COLO668 (cell line): ENCODE measurements at regions not wholly inside any gene's neighbourhood (a gene's known extent, or its start where the extent isn't known, plus 50 kb on each side); places are given as distances from the start of the nearest gene placed in this dataset.
"Not testable (repeated sequence)": the region's sequence is repeated elsewhere in the genome, so short reads cannot be mapped to it uniquely, and the experiment has no call there.

ENCODE experiments used
- DNase-seq: peaks from one replicate; lab custom pipeline; 2025; ENCODE audit not compliant: unreplicated experiment; lab: John Stamatoyannopoulos, UW

DNA sequence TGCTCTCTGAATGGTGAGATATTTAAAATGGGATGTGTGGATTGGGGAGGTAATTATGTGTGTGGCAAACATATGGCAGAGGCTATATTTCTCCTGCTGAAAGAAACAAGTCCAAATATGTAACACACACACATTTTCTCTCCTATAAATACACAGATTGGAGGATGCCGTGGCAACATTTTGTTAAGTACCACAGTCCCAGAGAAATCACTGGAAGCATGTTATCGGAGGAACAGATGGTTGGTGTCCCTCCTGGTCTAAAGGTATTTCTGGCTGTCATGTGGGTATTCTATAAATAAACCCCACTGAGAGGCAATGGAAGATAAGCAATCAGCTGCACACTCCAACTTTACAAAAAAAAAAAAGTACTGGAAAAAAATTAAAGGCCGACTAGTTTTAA is 528.3 kb upstream of the BOD1L1 start:
- DNase-seq = no peak

DNA sequence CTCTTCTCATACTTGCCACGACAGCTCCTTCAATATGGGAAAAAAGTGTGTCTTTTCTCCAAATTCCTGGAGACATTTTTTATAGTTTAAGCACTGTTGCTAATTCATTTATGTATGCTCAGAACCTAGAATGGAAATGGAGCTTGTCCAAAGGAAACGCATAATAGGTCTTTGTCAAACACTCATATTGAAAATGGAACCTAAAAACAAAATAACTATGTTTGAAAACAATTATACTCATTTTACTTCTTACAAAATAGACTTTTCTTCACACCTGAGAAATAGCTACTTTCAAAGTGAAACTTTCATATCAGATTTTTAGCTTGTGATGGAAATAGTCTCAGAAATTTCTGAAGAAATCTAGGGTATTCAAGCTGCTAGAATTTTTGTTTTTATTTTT is 529.7 kb upstream of the BOD1L1 start:
- DNase-seq = no peak

DNA sequence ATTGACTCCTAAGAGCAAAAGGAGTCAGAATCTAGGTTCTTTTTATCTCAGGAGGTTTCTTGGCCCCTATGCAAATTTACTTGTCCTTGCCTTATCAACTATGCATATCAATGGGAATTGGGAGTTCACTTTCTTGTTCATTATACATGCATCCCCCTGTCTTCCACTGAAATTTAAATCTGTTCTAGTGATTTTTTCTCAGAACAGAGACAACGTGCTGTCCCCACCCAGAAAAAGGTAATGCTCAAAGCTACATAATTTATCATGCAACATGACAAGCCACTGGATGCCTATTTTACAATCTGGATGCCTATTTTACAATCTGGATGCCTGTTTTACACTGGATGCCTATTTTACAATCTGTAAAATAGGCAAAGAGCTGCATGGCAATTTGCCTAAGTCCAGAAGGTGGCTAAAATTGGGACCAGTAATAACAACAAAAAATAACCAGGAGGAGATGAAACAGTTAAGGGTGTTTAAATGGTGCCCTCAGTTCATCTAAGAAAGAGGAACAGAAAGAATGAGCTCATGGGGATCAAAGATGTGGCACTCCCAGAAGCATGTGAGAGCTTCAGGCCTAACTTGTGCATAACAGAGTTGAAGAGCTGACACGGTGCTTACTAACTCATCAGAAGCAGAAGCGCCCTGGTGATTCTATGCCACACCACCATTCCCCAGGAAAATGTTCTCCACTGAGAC is 537.8 kb upstream of the BOD1L1 start:
- DNase-seq = no peak

DNA sequence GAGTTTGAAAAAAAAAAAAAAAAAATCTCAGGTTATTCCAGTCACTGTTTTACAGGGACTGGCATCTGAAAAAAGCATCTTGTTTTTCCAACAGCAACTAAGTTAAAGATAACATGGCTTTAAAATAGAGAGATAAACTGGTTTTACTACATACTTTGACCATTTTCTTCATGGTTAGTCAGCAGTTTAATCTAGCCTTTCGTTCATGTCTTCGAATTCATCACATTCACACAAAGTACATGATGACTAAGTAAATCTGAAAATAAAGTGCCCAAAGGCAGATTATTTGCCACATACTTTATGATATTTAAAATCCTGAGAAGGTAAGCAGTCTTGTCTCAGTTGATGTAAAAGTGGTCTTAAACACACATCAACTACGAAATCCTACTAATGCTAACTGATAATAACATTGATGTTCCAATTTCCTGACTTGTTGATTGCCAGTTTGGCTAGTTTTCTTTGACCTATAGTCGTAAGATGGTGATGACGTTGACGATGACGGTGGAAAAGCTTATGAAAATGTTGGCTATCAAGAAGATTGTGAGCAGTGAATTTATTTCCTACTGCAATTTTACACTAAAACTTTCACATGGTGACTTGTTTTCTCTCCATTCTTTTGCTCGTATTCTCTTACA is 540.5 kb upstream of the BOD1L1 start:
- no peak for DNase-seq

DNA sequence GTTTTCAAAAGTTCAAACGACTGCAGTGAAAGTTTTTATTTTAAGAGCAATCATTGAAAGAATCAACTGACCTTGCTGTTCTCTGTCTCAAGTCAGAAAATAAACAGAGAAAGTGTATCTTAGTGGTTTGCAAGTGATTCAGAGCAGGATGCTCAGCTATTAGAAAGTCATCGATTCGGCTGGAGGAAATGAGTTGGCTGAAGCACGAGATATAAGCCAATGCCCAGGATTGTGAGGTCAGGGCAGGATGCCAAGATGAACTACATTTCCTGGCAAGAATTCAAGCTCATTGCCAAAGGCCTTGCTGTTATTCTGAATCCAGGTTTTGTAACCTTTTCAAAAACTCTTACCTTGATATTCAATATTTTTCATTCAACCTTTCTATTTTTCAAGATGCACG is 541.4 kb upstream of the BOD1L1 start:
- DNase-seq = peak; percentile 22

DNA sequence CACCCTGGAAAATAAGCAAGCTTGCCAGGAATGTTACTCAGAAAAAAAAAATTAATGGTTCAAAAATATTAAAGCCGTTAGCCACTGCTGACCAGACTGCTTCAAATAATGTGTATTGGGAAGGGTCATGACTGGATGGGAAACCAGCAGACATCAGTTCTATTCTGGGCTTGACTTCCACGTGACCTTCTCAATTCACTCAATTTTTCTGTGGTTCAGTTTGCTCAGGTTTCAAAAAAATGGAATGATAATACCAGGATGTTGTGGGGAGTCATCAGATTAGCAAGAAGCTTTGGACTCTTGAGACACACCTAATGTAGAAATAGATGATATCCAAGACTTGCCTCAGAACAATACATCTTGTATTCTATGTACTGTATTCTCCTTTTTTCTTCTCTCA is 541.9 kb upstream of the BOD1L1 start:
- DNase-seq = no peak

DNA sequence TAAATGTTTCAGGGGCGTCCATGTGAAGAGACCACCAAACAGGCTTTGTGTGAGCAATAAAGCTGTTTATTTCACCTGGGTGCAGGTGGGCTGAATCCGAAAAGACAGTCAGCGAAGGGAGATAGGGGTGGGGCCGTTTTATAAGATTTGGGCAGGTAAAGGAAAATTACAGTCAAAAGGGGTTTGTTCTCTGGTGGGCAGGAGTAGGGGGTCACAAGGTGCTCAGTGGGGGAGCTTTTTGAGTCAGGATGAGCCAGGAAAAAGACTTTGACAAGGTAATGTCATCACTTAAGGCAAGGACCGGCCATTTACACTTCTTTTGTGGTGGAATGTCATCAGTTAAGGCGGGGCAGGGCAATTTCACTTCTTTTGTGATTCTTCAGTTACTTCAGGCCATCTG is 542.4 kb upstream of the BOD1L1 start:
- DNase-seq = not testable (repeated sequence)

DNA sequence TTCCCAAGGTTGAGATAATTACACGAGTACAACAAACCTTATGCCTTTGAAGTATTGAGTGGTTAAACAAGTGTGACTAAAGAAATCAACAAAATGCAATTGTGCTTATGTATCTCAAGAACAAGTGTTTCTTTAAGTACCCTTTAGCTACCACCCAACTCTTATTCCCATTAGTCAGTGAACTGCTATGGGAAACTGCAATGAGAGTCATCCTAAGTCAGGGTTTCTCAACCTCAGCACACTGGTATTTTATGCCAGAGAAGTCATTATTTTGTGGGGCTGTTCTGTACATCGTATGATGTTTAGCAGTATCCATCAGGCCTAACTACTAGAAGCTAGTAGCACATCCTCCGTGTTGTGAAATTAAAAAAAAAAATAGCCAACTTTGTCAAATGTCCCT is 549.1 kb upstream of the BOD1L1 start:
- no peak for DNase-seq

DNA sequence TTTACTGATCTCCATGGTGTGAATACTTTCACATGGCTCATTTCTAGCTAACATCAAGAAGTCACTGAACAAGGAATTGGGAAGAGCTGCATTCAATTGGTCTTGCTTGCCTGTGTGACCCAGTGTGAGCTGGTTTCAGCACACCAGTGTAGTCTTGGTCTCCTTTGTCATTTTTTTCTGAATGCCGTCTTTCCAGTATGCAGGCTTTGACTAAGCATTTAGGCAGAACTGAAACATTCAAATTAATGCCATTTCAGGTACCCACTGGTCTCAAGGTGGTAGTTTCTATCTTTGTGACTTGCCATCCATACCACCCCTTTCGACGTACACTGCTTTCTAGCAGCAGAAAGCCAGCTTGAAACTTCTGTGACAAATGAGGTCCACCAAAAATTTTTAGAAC is 550.5 kb upstream of the BOD1L1 start:
- no peak for DNase-seq

DNA sequence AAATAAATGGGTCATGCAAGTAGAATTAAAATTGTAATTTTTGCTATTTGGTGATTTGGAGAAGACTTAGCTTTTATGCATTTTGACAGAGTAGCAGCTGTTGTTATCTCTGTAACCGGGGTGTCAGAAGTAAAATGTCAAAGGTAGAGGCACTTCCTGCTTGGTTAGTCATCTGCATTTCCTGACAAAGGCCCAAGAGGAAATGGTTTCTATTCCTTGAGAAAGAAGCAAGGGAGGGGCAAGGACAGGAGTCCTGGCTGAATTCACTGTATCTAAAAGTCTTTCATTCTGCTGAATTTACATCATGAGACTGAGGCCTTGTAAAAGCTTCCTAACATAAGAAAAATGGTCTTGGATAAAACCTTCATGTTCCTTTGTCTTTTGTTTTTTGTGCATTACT is 550.9 kb upstream of the BOD1L1 start:
- no peak for DNase-seq

DNA sequence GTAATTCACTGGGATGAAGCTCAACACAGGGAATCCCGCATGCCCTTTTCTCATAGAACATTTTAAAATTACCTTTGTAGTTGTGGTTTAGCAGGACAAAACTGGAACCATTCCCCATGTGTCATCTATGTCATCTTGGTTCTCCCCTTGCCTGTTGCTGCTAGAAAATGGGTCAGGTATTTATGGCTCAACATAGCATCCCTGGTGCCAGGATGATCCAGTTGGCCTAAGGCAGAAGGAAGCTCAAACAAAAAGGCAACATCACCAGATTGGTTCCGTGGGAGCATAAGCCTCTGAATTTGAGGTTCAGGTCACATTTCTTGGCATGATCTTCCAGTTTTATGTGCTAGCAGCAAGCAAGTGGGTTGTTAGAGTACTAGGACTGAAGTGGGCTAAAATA is 552.6 kb upstream of the BOD1L1 start:
- DNase-seq = no peak

DNA sequence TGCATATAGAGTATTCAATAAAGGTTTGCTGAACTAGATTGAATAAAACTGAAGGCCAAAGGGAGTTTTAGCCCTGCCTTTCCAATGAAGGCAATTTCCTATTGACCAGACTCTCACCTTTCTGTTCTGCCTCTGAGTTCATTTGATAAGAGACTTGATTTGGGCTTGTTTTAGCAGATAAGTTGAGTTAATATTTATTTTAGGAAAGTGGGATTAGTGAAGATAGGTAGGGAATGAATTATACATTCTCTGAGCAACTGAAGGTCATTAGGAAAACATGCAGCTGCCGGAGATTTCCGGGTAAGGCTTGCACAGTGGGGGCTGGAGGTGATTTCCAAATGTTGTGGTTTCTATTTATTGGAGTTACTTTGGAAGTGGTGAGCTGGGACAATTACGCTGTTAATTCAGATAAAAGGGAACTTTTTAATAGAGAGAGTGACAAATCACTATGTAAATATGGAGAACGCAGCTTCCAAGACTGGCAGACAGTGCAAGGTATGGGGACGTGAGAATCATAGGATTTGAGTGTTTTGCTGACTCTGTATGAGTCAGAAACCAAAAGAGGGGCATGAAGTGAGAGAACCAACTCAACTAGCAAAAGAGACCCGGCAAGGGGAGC is 553.6 kb upstream of the BOD1L1 start:
- peak; percentile 29 for DNase-seq

DNA sequence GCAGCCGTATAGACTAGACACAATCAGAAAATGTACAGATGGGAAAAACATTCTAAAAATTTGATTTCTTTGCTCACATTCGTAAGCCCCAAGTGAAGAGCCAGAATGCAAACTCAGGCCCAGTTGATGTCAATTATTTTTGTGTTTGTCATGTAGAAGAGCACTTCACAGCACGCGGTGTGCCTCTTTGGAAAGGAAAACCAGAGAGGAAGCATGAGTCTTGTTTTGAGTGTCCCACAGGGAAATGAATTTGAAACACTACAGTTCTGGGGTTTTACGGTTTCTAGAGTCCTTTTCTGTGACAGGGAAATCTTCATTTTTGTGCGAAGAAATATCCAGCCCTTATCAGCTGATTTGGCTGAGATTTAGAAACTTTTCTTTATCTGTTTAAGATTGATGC is 554.6 kb upstream of the BOD1L1 start:
- DNase-seq = peak; percentile 14

DNA sequence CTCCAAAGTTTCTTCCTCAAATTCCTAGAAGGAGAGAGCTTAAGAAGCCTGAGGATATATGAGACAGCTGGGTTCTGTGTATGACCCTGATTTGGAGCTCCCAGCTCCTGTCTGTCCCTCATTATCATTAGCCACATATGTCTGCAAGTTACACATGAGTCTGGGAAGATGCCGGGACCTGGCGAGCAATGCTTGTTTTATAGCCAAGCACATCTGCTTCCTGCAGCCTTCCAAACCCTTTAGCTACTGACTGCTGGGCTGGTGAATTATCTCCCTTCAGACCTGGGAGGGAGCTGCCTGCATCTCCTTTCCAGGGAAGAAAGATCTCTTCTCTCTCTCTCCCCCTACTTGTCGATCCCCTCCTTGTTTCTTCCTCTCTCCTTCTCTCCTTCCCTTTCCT is 556.7 kb upstream of the BOD1L1 start:
- DNase-seq = no peak

DNA sequence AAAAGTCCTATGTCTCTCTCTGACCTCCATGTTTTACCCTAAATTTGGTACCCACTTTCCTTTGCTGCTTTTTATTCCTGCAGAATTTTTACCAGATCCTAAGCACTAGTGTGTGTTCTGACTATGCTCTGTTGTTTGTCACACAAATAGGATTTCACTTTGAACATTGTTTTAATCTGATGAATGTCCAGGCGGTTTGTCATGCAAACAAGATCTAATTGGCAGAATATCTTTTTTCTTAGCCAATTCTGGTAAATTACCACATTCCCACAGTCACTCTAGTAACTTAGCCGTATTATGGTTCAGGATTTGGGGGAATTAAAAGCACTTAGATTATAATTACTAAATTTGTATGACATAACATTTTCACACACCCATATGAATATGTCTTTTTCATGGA is 557.2 kb upstream of the BOD1L1 start:
- no peak for DNase-seq

DNA sequence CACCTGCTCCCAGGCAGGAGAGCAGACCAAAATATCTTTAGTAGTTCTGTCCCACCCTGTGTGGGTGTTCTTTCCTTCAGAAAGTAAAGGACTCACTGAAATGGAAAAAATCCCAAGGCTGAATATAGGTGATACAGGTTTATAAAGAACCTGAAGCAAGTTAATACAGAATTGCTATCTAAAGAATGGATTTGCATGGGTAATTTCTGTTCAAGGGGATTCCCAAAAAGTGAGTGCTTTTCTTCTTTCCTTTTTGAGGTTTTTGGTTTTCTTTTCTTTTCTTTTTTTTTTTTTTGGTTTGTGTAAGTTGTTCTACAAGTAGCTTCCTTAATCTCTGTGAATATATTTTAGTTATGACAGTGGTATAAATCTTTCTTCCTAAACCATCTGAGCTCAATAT is 560.7 kb upstream of the BOD1L1 start:
- no peak for DNase-seq

DNA sequence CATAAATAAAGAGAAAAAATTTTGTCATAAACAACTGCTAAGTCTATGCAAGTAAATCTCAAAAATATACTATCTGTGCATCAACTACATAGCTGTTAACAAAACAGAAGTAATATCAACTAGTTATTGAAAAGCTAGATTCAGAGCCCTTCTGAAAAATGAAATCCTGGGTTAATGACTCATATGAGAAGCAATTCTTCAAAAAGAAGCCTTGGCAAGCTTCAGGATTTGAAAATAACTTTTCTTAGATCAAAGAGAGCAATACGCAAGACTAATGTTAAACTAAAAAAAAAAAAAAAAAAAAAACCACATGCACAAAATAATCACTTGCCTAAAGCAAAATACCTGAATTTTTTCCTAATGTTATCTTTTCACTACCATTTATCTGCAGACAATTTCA is 566.1 kb upstream of the BOD1L1 start:
- no peak for DNase-seq

DNA sequence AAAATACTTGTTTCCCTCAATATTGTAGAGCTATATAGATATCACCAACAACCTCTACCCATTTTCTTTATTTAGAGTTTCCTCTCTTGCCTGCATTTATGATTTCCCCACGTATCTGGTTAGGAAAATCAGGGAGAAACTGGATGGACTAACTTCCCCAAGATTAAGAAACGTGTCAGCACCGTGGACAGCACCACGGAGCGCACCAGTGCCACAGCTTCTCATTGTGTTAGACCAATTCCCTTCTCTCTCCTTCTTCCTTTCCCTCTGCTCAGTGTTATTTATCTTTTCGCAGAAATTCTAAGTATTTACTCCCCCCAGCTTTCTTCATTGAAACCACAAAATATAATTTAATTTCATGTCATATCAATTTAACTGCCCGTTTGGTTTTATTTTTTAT is 568.6 kb upstream of the BOD1L1 start:
- no peak for DNase-seq

DNA sequence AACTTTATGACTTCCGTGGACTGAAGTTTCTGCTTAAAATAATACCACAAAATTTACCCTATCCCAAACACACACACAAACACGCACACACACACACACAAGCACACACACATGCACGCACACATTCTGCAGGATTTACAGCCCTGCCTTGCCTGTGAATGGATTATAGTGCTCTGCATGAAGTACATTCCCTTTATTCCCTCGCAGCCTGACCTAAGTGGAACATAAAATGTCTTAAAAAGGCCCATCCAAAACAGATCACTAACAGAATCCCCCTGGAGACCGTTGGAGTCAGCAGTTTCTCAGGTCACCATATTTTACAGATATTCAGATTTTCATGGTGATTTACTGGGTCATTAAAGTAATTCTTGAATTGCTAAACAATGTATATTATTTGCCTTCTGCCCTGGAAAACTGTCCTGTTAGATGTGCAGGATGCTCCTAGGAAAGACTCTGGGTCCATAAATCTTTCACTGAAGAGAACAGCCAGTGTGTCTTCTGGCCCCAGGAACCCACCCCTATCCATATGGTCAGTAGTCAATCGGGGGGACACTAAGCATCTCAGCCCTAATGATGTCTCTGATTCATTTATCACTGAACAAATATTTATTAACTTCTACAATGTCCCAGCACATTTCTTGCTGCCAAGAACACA is 587.7 kb upstream of the BOD1L1 start:
- no peak for DNase-seq

DNA sequence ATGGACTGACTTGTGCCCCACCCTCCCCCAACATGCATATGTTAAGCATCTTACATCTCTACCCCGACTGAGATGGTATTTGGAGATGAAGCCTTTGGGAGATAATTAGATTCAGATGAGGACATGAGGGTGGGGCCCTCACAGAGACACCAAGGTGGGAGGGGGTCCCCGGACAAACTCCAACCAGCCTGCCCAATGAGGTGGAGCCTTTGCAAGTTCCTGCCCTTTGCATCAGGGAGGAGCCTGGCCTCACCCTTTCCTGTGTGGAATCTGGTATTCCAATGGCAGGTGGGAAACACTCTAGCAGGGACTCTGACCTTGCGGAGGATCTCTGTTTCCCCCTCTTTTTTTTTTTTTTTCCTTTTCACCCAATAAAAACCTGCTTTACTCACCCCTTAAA is 589.9 kb upstream of the BOD1L1 start:
- no peak for DNase-seq

DNA sequence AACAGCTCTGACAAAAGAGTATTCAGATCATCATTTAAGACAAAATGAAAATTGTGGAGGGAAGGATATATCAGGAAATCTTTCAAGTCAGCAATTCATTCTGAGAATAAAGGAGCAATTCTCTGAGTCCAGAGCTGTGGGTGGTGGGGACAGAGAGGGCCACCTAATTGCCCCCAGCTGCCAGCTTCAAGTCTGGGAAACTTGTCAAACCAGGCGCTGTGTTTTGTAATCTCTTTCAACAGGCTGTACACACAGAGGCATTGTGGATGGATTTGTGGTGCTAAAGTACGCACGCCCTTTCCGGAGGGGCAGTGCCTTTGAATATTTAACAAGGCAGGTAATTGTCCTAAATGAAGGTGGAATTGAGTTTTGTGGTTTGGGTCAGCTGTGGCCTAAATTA is 591.1 kb upstream of the BOD1L1 start:
- DNase-seq = peak; percentile 38

DNA sequence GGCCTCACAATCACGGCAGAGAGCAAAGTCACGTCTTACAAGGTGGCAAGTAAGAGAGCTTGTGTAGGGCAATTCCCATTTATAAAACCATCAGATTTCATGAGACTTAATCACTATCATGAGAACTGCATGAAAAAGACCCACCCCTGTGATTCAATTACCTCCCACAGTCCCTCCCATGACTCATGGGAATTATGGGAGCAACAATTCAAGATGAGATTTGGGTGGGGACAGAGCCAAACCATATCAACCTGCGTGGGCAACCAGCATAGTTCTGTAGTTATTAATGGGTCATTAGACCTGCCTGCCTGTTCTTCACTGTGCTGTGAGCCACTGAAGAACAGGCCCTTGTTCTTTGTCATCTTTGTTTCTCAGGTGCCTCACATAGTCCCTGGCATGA is 593.7 kb upstream of the BOD1L1 start:
- DNase-seq = no peak
